ENCODE measurements at regions not wholly inside any gene's neighbourhood (a gene's known extent, or its start where the extent isn't known, plus 50 kb on each side); places are given as distances from the start of the nearest gene placed in this dataset.
"Not testable (repeated sequence)": the region's sequence is repeated elsewhere in the genome, so short reads cannot be mapped to it uniquely, and the experiment has no call there.

DNA sequence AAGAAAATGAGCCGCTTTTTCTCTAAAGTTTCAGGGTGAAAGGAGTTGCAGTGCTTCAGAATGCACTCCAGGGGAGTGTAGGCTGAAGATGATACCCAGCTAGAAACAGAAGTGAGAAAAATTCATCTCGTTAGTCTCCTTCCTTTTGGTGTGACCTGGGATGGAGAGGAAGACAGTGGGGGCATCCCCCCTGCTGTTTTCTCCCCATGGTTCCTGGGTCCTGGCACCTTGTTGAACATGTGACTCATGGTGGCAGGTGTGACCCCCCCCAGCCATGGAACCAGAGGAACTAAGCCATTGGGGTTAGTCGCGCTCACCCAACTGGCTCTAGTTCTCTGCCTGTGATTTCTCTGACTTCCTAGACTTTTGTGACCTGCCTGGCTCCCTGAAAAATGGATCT is 424.6 kb downstream of the CSNK1G3 start:
- no peaks in the 10 kb centered on the region for H3K4me1 ChIP-seq (ENCODE audit: insufficient read depth, low read length)
- H2BK120ac ChIP-seq (ENCODE audit: low read depth, low read length, poor library complexity, severe bottlenecking), result no peak overlapping the region
- H2BK15ac ChIP-seq (ENCODE audit: low read depth, low read length), result no peak overlapping the region
- no peaks in the 10 kb centered on the region for H3K79me1 ChIP-seq (ENCODE audit: insufficient read depth, low read depth, low read length, poor library complexity, severe bottlenecking)
- no peak overlapping the region for H3K23ac ChIP-seq (ENCODE audit: insufficient read length, low read depth, low read length)
- H3T11ph ChIP-seq (ENCODE audit: low read length), result no peak overlapping the region
- no peaks in the 10 kb centered on the region for H3K27me3 ChIP-seq (ENCODE audit: insufficient read depth, low read length)
- no peak overlapping the region for H3K56ac ChIP-seq (ENCODE audit: insufficient read length, low read depth, low read length)
- WGBS (ENCODE audit: extremely low coverage, insufficient read length, low lambda C conversion rate), result no CpG with 5 or more reads among the region's 4 CpGs
- H4K8ac ChIP-seq (replicated peaks; ENCODE audit: insufficient read length, low read depth, low read length), result no peak overlapping the region
- H3K4me3 Mint-ChIP-seq, result no peak overlapping the region
- no peak overlapping the region for H2BK20ac ChIP-seq (ENCODE audit: low read depth, low read length, poor library complexity, severe bottlenecking)
- H2BK5ac ChIP-seq (ENCODE audit: insufficient read length, low read length), result no peak overlapping the region
- no peak for DNase-seq
- H2BK12ac ChIP-seq (ENCODE audit: insufficient read length, low read depth, low read length), result no peak overlapping the region
- TF ChIP-seq CTCF (conservative IDR thresholded peaks at IDR 0.05), result no peak
- H3K14ac ChIP-seq (ENCODE audit: insufficient read depth, low read length), result no peak overlapping the region
- peaks cover 22% of the 10 kb centered on the region for H3K9me3 ChIP-seq (ENCODE audit: control insufficient read depth, low read depth, low read length)
- no peak overlapping the region; a peak in 1 of 7 replicates for H3K27ac Mint-ChIP-seq
- peaks cover 40 to 65% (median 48%) of the 10 kb centered on the region in 3 experiments for H3K36me3 Mint-ChIP-seq (ENCODE audit: insufficient read depth in 1 of 3, low read depth in 3 of 3)
- no peaks in the 10 kb centered on the region for H4K20me1 ChIP-seq (ENCODE audit: control insufficient read depth, insufficient read depth, insufficient read length)
- no peak overlapping the region for H2AFZ ChIP-seq (ENCODE audit: low read length)
- no peak overlapping the region for H3K4me2 ChIP-seq (ENCODE audit: insufficient read depth, insufficient read length, low read length)
- peaks cover 55 to 64% of the 10 kb centered on the region in 2 experiments for H3K9me3 Mint-ChIP-seq
- no peak overlapping the region for H3K27ac ChIP-seq (ENCODE audit: insufficient read length, low read depth, low read length)
- H3K4me1 Mint-ChIP-seq, result peaks cover 2 to 7% of the 10 kb centered on the region in 2 experiments; a peak in 3 of 4 replicates
- H4K5ac ChIP-seq (ENCODE audit: insufficient read length, low read depth, low read length), result no peak overlapping the region
- no peak overlapping the region for H3K9ac ChIP-seq (ENCODE audit: extremely low read depth, insufficient read length, low read length)
- H3K4ac ChIP-seq (ENCODE audit: low read depth, low read length), result no peak overlapping the region
- no peak overlapping the region for H4K91ac ChIP-seq (ENCODE audit: insufficient read length, low read depth, low read length)
- peaks cover 2% of the 10 kb centered on the region; the same call in 1 of the 2 replicates for H3K27me3 Mint-ChIP-seq (ENCODE audit: low read depth)
- no peaks in the 10 kb centered on the region for H3K79me2 ChIP-seq (ENCODE audit: insufficient read depth, low read length)
- no peaks in the 10 kb centered on the region for H3K23me2 ChIP-seq (ENCODE audit: insufficient read length, low read depth, low read length, poor library complexity, severe bottlenecking)
- H2AK5ac ChIP-seq (ENCODE audit: insufficient read length, low read length), result no peak overlapping the region
- no peak overlapping the region for H3K18ac ChIP-seq (ENCODE audit: insufficient read length, low read depth, low read length)

DNA sequence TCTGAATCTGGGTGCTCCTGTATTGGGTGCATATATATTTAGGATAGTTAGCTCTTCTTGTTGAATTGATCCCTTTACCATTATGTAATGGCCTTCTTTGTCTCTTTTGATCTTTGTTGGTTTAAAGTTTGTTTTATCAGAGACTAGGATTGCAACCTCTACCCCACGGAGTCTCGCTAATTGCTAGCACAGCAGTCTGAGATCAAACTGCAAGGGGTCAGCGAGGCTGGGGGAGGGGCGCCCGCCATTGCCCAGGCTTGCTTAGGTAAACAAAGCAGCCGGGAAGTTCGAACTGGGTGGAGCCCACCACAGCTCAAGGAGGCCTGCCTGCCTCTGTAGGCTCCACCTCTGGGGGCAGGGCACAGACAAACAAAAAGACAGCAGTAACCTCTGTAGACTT is 421.8 kb downstream of the CSNK1G3 start:
- H2BK120ac ChIP-seq (ENCODE audit: low read depth, low read length, poor library complexity, severe bottlenecking); H3K56ac ChIP-seq (ENCODE audit: insufficient read length, low read depth, low read length); H3K4ac ChIP-seq (ENCODE audit: low read depth, low read length); H2AFZ ChIP-seq (ENCODE audit: low read length); H2BK5ac ChIP-seq (ENCODE audit: insufficient read length, low read length); H3K4me1 Mint-ChIP-seq; H2BK15ac ChIP-seq (ENCODE audit: low read depth, low read length); H2BK20ac ChIP-seq (ENCODE audit: low read depth, low read length, poor library complexity, severe bottlenecking); H4K5ac ChIP-seq (ENCODE audit: insufficient read length, low read depth, low read length); H3K4me2 ChIP-seq (ENCODE audit: insufficient read depth, insufficient read length, low read length); H2BK12ac ChIP-seq (ENCODE audit: insufficient read length, low read depth, low read length); H4K91ac ChIP-seq (ENCODE audit: insufficient read length, low read depth, low read length); H3K18ac ChIP-seq (ENCODE audit: insufficient read length, low read depth, low read length); DNase-seq; H3K4me1 ChIP-seq (ENCODE audit: insufficient read depth, low read length); H3K27me3 ChIP-seq (ENCODE audit: insufficient read depth, low read length); H3K14ac ChIP-seq (ENCODE audit: insufficient read depth, low read length); H2AK5ac ChIP-seq (ENCODE audit: insufficient read length, low read length); H3T11ph ChIP-seq (ENCODE audit: low read length); H3K79me1 ChIP-seq (ENCODE audit: insufficient read depth, low read depth, low read length, poor library complexity, severe bottlenecking); H4K20me1 ChIP-seq (ENCODE audit: control insufficient read depth, insufficient read depth, insufficient read length); H3K23ac ChIP-seq (ENCODE audit: insufficient read length, low read depth, low read length); H3K27me3 Mint-ChIP-seq (ENCODE audit: low read depth); H3K79me2 ChIP-seq (ENCODE audit: insufficient read depth, low read length); H3K4me3 Mint-ChIP-seq; H3K23me2 ChIP-seq (ENCODE audit: insufficient read length, low read depth, low read length, poor library complexity, severe bottlenecking); H3K9ac ChIP-seq (ENCODE audit: extremely low read depth, insufficient read length, low read length); H4K8ac ChIP-seq (replicated peaks; ENCODE audit: insufficient read length, low read depth, low read length); H3K27ac Mint-ChIP-seq; H3K27ac ChIP-seq (ENCODE audit: insufficient read length, low read depth, low read length): not testable (repeated sequence)
- peaks cover 18% of the 10 kb centered on the region for H3K9me3 ChIP-seq (ENCODE audit: control insufficient read depth, low read depth, low read length)
- Mint-ChIP-seq H3K36me3 (ENCODE audit: insufficient read depth in 1 of 3, low read depth in 3 of 3) (peaks cover 30 to 38% (median 34%) of the 10 kb centered on the region in 3 experiments), H3K9me3 (peaks cover 32 to 40% of the 10 kb centered on the region in 2 experiments)
- no CpG with 5 or more reads among the region's 7 CpGs for WGBS (ENCODE audit: extremely low coverage, insufficient read length, low lambda C conversion rate)
